Naive thymus-derived CD4-positive, alpha-beta T cell (primary cell): ENCODE measurements at regions not wholly inside any gene's neighbourhood (a gene's known extent, or its start where the extent isn't known, plus 50 kb on each side); places are given as distances from the start of the nearest gene placed in this dataset.

Experiments
- ATAC-seq: fragments of 150-1000 bp; cut with Tn5 transposase; 2 replicates; pipeline ENCODE4 v1.10.0; 2021; ENCODE audit warnings: mild to moderate bottlenecking, moderate library complexity
- CTCF ChIA-PET: fragments of 350-600 bp; sonication (Branson Sonifier 250); formaldehyde crosslinking; loops from one replicate; lab custom pipeline; 2021; ENCODE audit warnings: antibody characterized with exemption; lab: Charles Lee
- POLR2A ChIA-PET: fragments of 350-600 bp; sonication (Branson Sonifier 250); formaldehyde crosslinking; loops from one replicate; lab custom pipeline; 2021; ENCODE audit warnings: antibody characterized with exemption, inconsistent platforms; lab: Charles Lee
- DNase-seq, 9 donors: peaks; one replicate each; pipeline versions ENCODE4 v3.0.0 to v3.0.0-alpha.2; 2020 to 2022; ENCODE audit warnings: mixed read lengths in 1 of 9
- H3K27ac ChIP-seq: one replicate; pipeline ENCODE4 v1.7.0; 2013; ENCODE audit warnings: mild to moderate bottlenecking, low read depth, low read length, moderate library complexity
- H3K27me3 ChIP-seq, 2 donors: one replicate each; pipeline ENCODE4 v1.7.0; 2013; ENCODE audit warnings: low read length in 2 of 2, mild to moderate bottlenecking in 2 of 2, moderate library complexity in 2 of 2; ENCODE audit not compliant: control insufficient read depth in 2 of 2, insufficient read depth in 2 of 2
- H3K36me3 ChIP-seq, 3 experiments: 1 replicate in 2 of 3; 2 replicates in 1 of 3; pipeline ENCODE4 v1.7.0; 2013; ENCODE audit warnings: low read length in 3 of 3, mild to moderate bottlenecking in 3 of 3, moderate library complexity in 1 of 3; ENCODE audit not compliant: insufficient read depth in 3 of 3, control insufficient read depth in 2 of 3
- H3K4me1 ChIP-seq, 2 donors: one replicate each; pipeline ENCODE4 v1.7.0; 2013; ENCODE audit warnings: low read length in 2 of 2, mild to moderate bottlenecking in 2 of 2, moderate library complexity in 1 of 2; ENCODE audit not compliant: control insufficient read depth in 2 of 2, insufficient read depth in 2 of 2
- H3K4me3 ChIP-seq: 2 replicates; pipeline ENCODE4 v1.7.0; 2013; ENCODE audit warnings: mild to moderate bottlenecking, low read length
- H3K9me3 ChIP-seq, 3 experiments: 1 replicate in 2 of 3; 2 replicates in 1 of 3; pipeline ENCODE4 v1.7.0; 2013; ENCODE audit warnings: low read length in 3 of 3; ENCODE audit not compliant: control insufficient read depth in 2 of 3
- H3K27ac Mint-ChIP-seq, 9 donors: one replicate each; pipeline ENCODE4 v1.8.0; 2020 to 2022; ENCODE audit warnings: mixed read lengths in 9 of 9, mild to moderate bottlenecking in 8 of 9, moderate library complexity in 5 of 9, inconsistent platforms in 2 of 9
- H3K27me3 Mint-ChIP-seq, 5 donors: one replicate each; pipeline ENCODE4 v1.8.0; 2021 to 2022; ENCODE audit warnings: mixed read lengths in 5 of 5, mild to moderate bottlenecking in 1 of 5
- H3K36me3 Mint-ChIP-seq, 5 donors: one replicate each; pipeline ENCODE4 v1.8.0; 2020 to 2022; ENCODE audit warnings: mixed read lengths in 5 of 5, mild to moderate bottlenecking in 3 of 5, inconsistent platforms in 1 of 5
- H3K4me1 Mint-ChIP-seq, 7 donors: one replicate each; pipeline ENCODE4 v1.8.0; 2020 to 2022; ENCODE audit warnings: mixed read lengths in 7 of 7, mild to moderate bottlenecking in 3 of 7, inconsistent platforms in 1 of 7
- H3K4me3 Mint-ChIP-seq, 10 donors: one replicate each; pipeline ENCODE4 v1.8.0; 2020 to 2022; ENCODE audit warnings: mild to moderate bottlenecking in 10 of 10, mixed read lengths in 10 of 10, moderate library complexity in 6 of 10, inconsistent platforms in 2 of 10
- H3K9me3 Mint-ChIP-seq, 11 donors: one replicate each; pipeline ENCODE4 v1.8.0; 2020 to 2022; ENCODE audit warnings: mixed read lengths in 11 of 11, mild to moderate bottlenecking in 4 of 11, inconsistent platforms in 1 of 11, moderate library complexity in 1 of 11
- intact Hi-C, 2 donors: fragments of 100-400 bp; cut with micrococcal nuclease; formaldehyde crosslinking; loops; one replicate each; pipeline ENCODE4 v1.15.1; 2023

DNA sequence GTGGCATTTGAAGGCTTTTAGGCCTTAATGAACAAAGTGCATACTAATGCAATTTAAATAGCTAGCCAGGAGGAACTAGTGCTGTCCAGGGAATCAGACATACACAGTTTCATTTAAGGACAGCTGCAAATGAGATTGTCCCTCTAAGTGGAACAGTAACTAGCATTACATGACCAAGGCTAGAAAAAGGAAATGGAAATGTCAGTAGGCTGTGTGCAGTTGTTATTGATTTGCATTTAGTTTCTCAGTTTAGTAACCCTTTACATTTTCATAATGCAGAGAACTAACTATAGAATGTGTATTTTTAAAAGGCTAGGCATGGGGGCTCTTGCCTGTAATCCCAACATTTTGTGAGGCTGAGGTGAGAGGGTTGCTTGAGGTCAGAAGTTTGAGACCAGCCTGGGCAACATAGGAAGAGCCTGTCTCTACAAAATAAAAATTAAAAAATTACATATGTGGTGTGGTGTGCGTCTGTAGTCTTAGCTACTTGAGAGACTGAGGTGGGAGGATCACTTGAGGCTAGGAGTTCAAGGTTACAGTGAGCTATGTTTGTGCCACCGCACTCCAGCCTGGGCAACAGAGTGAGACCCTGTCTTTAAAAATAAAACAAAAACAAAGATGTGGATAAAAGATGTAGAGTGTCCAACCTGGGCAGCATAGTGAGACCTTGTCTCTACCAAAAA, 468.0 kb downstream of the UTRN start:
- H3K27ac Mint-ChIP-seq = peak overlapping the region in 2 of 9 donors; percentile 17 to 34
- no peaks in the 10 kb centered on the region for H3K9me3 Mint-ChIP-seq
- intact Hi-C loops = no loop called here
- H3K27ac ChIP-seq = no peak overlapping the region
- ATAC-seq = no peak
- H3K4me1 ChIP-seq = no peaks in the 10 kb centered on the region
- H3K36me3 ChIP-seq = peaks cover 14 to 36% (median 14%) of the 10 kb centered on the region in 3 experiments
- no peak overlapping the region for H3K4me3 ChIP-seq
- ChIA-PET POLR2A (no interaction called here), CTCF (no interaction called here)
- H3K9me3 ChIP-seq = no peaks in the 10 kb centered on the region
- peaks cover 0 to 9% (median 0%) of the 10 kb centered on the region in 7 donors for H3K4me1 Mint-ChIP-seq
- no peak for DNase-seq
- H3K36me3 Mint-ChIP-seq = peaks cover 4 to 63% (median 43%) of the 10 kb centered on the region in 5 donors
- no peaks in the 10 kb centered on the region for H3K27me3 ChIP-seq
- no peak overlapping the region for H3K4me3 Mint-ChIP-seq
- H3K27me3 Mint-ChIP-seq = no peaks in the 10 kb centered on the region

DNA sequence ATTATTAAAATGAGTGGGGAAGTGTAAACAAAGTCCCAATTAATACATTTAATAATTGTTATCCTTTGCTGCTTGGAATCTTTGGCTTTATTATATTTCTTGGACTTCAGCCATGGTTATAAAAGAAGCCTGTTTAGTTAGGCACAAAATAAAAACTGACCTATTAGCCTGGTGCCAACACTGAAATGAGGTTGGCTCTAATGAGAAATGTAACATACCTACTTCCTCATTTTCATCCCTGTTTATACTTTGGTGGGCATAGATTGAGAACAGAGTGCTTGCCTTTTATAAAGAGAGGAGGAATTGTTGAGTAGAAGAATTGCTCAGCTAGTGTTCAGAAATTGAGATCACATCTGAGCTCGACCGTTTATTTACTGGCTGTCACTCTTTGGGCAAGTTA, 471.3 kb downstream of the UTRN start:
- no peak for ATAC-seq
- Mint-ChIP-seq H3K27me3 (no peaks in the 10 kb centered on the region), H3K4me1 (peaks cover 0 to 9% (median 0%) of the 10 kb centered on the region in 7 donors), H3K36me3 (peaks cover 4 to 50% (median 37%) of the 10 kb centered on the region in 5 donors), H3K4me3 (no peak overlapping the region), H3K27ac (no peak overlapping the region), H3K9me3 (no peaks in the 10 kb centered on the region)
- Histone ChIP-seq H3K36me3 (peaks cover 5 to 23% (median 7%) of the 10 kb centered on the region in 3 experiments), H3K27ac (no peak overlapping the region), H3K27me3 (no peaks in the 10 kb centered on the region), H3K4me1 (no peaks in the 10 kb centered on the region), H3K4me3 (no peak overlapping the region), H3K9me3 (no peaks in the 10 kb centered on the region)
- intact Hi-C loops = no loop called here
- ChIA-PET CTCF (no interaction called here), POLR2A (no interaction called here)
- no peak for DNase-seq

DNA sequence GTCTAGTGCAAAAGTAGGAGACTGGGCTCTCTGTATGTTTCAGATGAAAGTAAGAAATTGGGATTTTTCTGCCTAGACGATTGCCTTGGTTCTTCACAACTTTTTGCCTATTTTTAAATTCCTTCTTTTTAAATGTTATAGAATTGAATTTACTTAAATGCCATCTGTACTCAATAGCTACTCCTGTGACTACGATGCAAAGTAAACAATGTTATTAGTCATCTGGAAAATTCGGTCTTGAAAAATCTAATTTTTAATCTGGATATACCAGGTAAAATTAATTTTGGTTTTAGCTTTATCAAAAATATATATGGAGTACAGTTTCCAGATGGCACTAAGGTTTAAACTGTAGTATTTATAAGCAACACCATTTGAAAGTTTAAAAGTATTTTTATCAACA, 472.2 kb downstream of the UTRN start:
- H3K4me3 Mint-ChIP-seq = no peak overlapping the region
- DNase-seq = no peak
- no peak overlapping the region for H3K27ac Mint-ChIP-seq
- ChIA-PET CTCF (no interaction called here), POLR2A (no interaction called here)
- no peak for ATAC-seq
- H3K9me3 Mint-ChIP-seq = no peaks in the 10 kb centered on the region
- Histone ChIP-seq H3K36me3 (peaks cover 5 to 22% (median 7%) of the 10 kb centered on the region in 3 experiments), H3K27me3 (no peaks in the 10 kb centered on the region), H3K27ac (no peak overlapping the region), H3K9me3 (no peaks in the 10 kb centered on the region), H3K4me1 (no peaks in the 10 kb centered on the region), H3K4me3 (no peak overlapping the region)
- intact Hi-C loops = no loop called here
- H3K4me1 Mint-ChIP-seq = peaks cover 0 to 9% (median 0%) of the 10 kb centered on the region in 7 donors
- H3K36me3 Mint-ChIP-seq = peaks cover 1 to 51% (median 40%) of the 10 kb centered on the region in 5 donors
- no peaks in the 10 kb centered on the region for H3K27me3 Mint-ChIP-seq

DNA sequence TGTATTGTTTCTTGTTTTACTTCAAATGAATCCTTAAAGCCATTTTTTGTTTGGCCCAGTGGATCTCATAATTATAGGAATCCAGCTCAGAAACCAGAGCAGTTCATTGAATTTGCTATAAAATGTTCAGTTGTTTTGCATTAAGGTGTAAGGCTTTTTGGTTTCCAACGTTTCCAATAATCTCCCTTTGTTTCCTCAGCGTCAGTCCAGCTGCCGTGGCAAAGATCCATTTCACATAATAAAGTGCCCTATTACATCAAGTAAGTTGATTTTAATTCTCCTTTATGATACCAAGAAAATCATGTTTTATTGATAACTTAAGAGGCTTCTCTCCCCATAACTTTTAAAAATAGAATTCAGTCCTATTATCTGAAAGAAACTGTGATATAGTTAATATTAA, 472.6 kb downstream of the UTRN start:
- Histone ChIP-seq H3K4me1 (no peaks in the 10 kb centered on the region), H3K36me3 (peaks cover 4 to 25% (median 7%) of the 10 kb centered on the region in 3 experiments), H3K27me3 (no peaks in the 10 kb centered on the region), H3K4me3 (no peak overlapping the region), H3K27ac (no peak overlapping the region), H3K9me3 (no peaks in the 10 kb centered on the region)
- no peaks in the 10 kb centered on the region for H3K27me3 Mint-ChIP-seq
- no peaks in the 10 kb centered on the region for H3K9me3 Mint-ChIP-seq
- peaks cover 0 to 7% (median 0%) of the 10 kb centered on the region in 7 donors for H3K4me1 Mint-ChIP-seq
- no peak overlapping the region for H3K4me3 Mint-ChIP-seq
- H3K36me3 Mint-ChIP-seq = peaks cover 0 to 52% (median 41%) of the 10 kb centered on the region in 5 donors
- DNase-seq = no peak
- CTCF ChIA-PET = no interaction called here
- POLR2A ChIA-PET = no interaction called here
- no peak overlapping the region for H3K27ac Mint-ChIP-seq
- intact Hi-C loops = no loop called here
- ATAC-seq = no peak

DNA sequence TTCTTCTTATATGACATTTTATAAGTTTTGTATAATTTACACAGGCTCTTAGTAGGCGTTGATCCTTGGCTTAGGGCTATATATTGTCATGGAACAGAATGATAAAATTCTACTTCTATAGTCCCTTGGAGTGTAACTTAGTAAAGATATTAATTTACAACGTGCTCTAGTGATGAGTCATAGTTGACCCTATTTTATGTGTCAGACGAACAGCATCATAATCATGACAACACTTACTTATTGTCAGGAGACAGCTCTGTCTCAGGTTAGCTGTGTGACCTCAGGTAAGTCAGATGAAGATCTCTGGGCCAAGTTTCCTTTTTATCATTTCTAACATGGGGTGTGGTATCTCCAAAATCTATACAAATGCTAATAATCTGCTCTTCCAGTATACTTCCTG, 473.5 kb downstream of the UTRN start:
- Histone ChIP-seq H3K27ac (no peak overlapping the region), H3K4me1 (no peaks in the 10 kb centered on the region), H3K36me3 (peaks cover 0 to 27% (median 7%) of the 10 kb centered on the region in 3 experiments), H3K4me3 (no peak overlapping the region), H3K9me3 (no peaks in the 10 kb centered on the region), H3K27me3 (no peaks in the 10 kb centered on the region)
- Mint-ChIP-seq H3K4me1 (no peaks in the 10 kb centered on the region), H3K27me3 (no peaks in the 10 kb centered on the region), H3K9me3 (no peaks in the 10 kb centered on the region), H3K36me3 (peaks cover 0 to 53% (median 44%) of the 10 kb centered on the region in 5 donors), H3K27ac (peak overlapping the region in 1 of 9 donors; percentile 12), H3K4me3 (no peak overlapping the region)
- ChIA-PET CTCF (no interaction called here), POLR2A (no interaction called here)
- ATAC-seq (no peak), DNase-seq (no peak)
- intact Hi-C loops = no loop called here

DNA sequence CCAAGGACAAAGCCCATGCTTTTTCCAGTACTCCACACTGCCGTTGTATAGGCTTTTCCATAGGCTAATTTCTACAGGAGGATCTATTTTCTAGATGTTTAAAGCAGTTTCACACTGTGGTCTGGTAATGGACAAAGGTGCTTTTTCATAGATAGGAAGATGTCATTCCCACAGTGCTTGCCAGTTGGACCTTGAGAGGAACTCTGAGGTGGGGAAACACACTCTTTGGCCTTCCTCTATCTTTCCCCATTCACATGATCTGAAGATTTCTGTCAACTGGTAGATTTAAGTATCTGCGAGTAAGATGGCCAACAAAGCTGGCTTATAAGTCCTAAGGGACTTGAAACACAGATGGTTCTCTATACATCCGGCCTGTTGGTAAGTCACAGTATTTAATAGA, 477.3 kb downstream of the UTRN start:
- no peak overlapping the region for H3K27ac ChIP-seq
- peaks cover 0 to 9% (median 6%) of the 10 kb centered on the region in 7 donors for H3K4me1 Mint-ChIP-seq
- ChIA-PET POLR2A (no interaction called here), CTCF (no interaction called here)
- no peak overlapping the region for H3K4me3 ChIP-seq
- intact Hi-C loops = no loop called here
- H3K4me3 Mint-ChIP-seq = no peak overlapping the region
- no peaks in the 10 kb centered on the region for H3K27me3 Mint-ChIP-seq
- peaks cover 5 to 45% (median 43%) of the 10 kb centered on the region in 5 donors for H3K36me3 Mint-ChIP-seq
- no peaks in the 10 kb centered on the region for H3K9me3 Mint-ChIP-seq
- no peaks in the 10 kb centered on the region for H3K27me3 ChIP-seq
- peaks cover 0 to 17% (median 0%) of the 10 kb centered on the region in 3 experiments for H3K36me3 ChIP-seq
- no peaks in the 10 kb centered on the region for H3K9me3 ChIP-seq
- ATAC-seq = no peak
- H3K27ac Mint-ChIP-seq = peak overlapping the region in 1 of 9 donors; percentile 25
- H3K4me1 ChIP-seq = no peaks in the 10 kb centered on the region
- DNase-seq = no peak

DNA sequence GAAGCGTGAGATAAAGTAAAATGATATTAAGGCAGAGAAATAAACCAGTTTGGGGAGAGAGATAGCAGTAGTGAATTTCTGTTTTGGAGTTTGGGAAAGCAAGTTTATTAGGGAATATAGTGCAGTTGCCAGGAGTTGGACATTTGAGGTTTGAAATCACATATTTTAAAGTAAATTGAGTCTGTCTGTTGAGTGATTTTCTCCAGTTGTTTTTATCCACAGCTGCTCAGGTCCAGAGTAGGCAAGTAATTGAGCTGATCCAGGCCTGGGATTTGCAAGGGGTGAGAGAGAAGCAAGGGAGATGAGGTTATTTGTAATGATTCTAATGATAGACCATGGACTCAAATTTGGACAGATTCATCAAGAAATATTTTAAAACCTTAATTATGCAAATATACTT, 481.9 kb downstream of the UTRN start:
- Histone ChIP-seq H3K36me3 (peaks cover 0 to 9% (median 0%) of the 10 kb centered on the region in 3 experiments), H3K4me1 (no peaks in the 10 kb centered on the region), H3K27ac (no peak overlapping the region), H3K9me3 (no peaks in the 10 kb centered on the region), H3K27me3 (no peaks in the 10 kb centered on the region), H3K4me3 (no peak overlapping the region)
- DNase-seq (no peak), ATAC-seq (no peak)
- Mint-ChIP-seq H3K9me3 (no peaks in the 10 kb centered on the region), H3K36me3 (peaks cover 10 to 42% (median 29%) of the 10 kb centered on the region in 5 donors), H3K4me1 (peaks cover 0 to 9% (median 6%) of the 10 kb centered on the region in 7 donors), H3K4me3 (no peak overlapping the region), H3K27ac (peak overlapping the region in 2 of 9 donors; percentile 12 to 13), H3K27me3 (no peaks in the 10 kb centered on the region)
- ChIA-PET POLR2A (no interaction called here), CTCF (interaction anchor here (0.6 kb wide), 1 partner anchor 1168 kb away, joined by 3 read pairs; no protein-coding TSS in a partner anchor)
- intact Hi-C loops = no loop called here
